ENCODE measurements at regions not wholly inside any gene's neighbourhood (a gene's known extent, or its start where the extent isn't known, plus 50 kb on each side); places are given as distances from the start of the nearest gene placed in this dataset.

DNA sequence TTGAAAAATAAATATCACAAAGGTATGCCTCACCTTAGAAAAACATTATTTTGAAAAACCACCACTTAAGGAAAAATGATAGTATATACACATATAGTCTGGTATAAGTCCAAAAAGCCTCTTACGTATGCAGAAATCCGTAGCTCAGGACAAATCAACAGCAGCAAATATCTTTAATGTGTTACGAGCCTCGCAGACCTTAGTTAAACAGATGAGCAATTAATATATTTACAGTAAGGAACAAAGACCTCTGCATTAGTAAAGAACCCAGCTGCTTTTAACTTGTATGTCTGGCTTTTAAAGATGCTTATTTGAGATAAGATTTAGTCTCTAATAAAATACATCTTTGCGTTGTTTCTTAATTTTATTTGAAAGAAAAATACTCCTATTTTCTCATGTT lies 79.9 kb upstream of the CHRM3 start:
- TF ChIP-seq, protein P1, sequence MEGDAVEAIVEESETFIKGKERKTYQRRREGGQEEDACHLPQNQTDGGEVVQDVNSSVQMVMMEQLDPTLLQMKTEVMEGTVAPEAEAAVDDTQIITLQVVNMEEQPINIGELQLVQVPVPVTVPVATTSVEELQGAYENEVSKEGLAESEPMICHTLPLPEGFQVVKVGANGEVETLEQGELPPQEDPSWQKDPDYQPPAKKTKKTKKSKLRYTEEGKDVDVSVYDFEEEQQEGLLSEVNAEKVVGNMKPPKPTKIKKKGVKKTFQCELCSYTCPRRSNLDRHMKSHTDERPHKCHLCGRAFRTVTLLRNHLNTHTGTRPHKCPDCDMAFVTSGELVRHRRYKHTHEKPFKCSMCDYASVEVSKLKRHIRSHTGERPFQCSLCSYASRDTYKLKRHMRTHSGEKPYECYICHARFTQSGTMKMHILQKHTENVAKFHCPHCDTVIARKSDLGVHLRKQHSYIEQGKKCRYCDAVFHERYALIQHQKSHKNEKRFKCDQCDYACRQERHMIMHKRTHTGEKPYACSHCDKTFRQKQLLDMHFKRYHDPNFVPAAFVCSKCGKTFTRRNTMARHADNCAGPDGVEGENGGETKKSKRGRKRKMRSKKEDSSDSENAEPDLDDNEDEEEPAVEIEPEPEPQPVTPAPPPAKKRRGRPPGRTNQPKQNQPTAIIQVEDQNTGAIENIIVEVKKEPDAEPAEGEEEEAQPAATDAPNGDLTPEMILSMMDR (IDR thresholded peaks at IDR 0.05; ENCODE audit: insufficient read depth, low read depth, low read length) = no peak
- no peak for DNase-seq (ENCODE audit: low read depth)
- H3K4me3 ChIP-seq (ENCODE audit: low read depth, low read length) = no peak overlapping the region

DNA sequence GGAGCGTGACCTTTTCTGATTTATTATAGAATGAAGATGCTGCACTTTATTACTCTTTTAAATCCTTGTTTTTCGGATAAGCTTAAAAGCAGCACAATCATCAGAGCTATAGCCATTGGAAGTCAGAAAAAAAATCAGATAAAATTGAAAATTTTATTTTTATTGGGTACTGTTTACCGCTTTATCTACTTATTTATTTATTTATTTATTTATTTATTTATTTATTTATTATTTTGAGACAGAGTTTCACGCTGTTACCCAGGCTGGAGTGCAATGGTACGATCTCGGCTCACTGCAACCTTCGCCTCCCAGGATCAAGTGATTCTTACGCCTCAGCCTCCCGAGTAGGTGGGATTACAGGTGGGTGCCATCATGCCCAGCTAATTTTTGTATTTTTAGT lies 83.1 kb upstream of the CHRM3 start:
- no peak for DNase-seq (ENCODE audit: low read depth)
- TF ChIP-seq, protein P1 (IDR thresholded peaks at IDR 0.05; ENCODE audit: insufficient read depth, low read depth, low read length) = no peak
- no peak overlapping the region for H3K4me3 ChIP-seq (ENCODE audit: low read depth, low read length)

DNA sequence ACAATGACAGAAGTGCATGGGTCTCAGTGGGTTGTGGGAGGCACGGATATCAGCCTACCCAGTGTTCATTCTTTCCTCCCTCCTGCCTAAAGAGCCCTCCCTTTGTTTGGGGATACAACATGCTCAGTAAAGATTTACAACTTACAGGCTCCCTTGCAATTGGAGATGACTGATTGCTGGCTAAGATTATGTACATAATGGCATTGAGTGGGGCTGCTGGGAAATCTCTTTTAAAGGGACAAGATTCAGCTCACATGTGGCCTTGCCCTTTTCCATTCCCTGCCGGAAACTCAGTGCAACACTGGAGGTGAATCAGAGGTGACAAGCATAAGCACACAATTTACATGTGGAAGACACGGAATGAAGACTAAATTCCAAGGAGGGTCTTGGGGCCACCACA lies 83.7 kb upstream of the CHRM3 start:
- H3K4me3 ChIP-seq (ENCODE audit: low read depth, low read length) = no peak overlapping the region
- TF ChIP-seq, protein P1 (IDR thresholded peaks at IDR 0.05; ENCODE audit: insufficient read depth, low read depth, low read length) = no peak
- no peak for DNase-seq (ENCODE audit: low read depth)

DNA sequence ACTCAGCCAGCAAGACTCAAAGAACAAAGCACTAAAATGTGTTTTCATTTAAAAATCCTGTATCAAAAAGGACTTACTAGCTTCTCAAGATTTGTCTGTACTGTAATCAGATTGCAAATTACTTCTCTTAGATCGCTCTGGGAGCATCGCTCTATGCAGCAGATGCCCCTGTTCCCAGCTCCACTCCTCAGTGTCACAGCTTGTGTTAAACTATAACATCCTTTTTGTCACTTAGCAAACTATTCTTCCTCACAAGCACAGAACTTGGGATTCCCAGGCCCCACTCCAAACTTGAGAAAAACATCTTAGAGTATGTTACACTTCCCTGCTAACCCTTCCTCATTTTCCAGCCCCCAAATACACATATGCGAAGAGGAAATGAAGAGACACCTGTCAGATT lies 85.1 kb upstream of the CHRM3 start:
- TF ChIP-seq, protein P1 (IDR thresholded peaks at IDR 0.05; ENCODE audit: insufficient read depth, low read depth, low read length) = no peak
- no peak for DNase-seq (ENCODE audit: low read depth)
- no peak overlapping the region for H3K4me3 ChIP-seq (ENCODE audit: low read depth, low read length)

- TF ChIP-seq, protein P1 (IDR thresholded peaks at IDR 0.05; ENCODE audit: insufficient read depth, low read depth, low read length) = no peak
- H3K4me3 ChIP-seq (ENCODE audit: low read depth, low read length) = no peak overlapping the region
- no peak for DNase-seq (ENCODE audit: low read depth)
These were observed 88.5 kb upstream of the CHRM3 start for GRCh38 chr1:239297910-239298309.

DNA sequence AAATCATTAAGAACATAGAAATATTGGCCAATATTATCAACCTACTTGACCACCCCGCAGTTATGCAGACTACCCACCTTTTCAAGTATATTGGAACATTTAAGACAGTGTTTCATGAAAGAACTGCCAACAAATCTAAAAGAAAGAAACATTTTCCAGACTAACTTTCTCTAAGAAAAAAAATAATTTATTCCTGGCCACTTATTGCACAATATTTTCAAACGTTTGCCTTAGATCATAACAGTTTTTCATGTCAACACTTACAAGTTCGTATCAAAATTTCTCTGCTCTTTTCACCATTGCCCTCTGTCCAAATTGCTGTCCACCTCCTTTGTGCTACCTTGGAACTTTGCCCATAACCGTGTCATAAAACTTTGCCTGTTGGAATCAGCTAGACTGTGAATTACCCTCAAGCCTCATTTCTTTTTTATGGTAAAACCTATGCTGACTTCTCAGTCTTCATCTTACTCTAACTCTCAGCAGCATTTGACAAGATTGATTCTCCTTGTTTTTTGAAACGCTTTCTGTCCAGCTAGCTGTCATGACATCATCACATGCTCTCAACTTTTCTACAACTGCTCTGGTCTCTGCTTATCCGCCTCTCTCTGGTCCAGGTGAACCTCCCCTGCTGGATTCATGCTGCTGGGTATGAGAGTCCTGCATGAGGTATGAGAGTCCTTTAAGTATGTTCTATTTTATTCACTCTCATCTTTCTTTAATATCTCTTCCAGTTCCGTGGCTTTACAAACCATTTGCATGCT lies 92.8 kb upstream of the CHRM3 start:
- TF ChIP-seq, protein P1 (IDR thresholded peaks at IDR 0.05; ENCODE audit: insufficient read depth, low read depth, low read length) = no peak
- no peak overlapping the region for H3K4me3 ChIP-seq (ENCODE audit: low read depth, low read length)
- DNase-seq (ENCODE audit: low read depth) = no peak
